ENCODE measurements at regions not wholly inside any gene's neighbourhood (a gene's known extent, or its start where the extent isn't known, plus 50 kb on each side); places are given as distances from the start of the nearest gene placed in this dataset.
"Not testable (repeated sequence)": the region's sequence is repeated elsewhere in the genome, so short reads cannot be mapped to it uniquely, and the experiment has no call there.

DNA sequence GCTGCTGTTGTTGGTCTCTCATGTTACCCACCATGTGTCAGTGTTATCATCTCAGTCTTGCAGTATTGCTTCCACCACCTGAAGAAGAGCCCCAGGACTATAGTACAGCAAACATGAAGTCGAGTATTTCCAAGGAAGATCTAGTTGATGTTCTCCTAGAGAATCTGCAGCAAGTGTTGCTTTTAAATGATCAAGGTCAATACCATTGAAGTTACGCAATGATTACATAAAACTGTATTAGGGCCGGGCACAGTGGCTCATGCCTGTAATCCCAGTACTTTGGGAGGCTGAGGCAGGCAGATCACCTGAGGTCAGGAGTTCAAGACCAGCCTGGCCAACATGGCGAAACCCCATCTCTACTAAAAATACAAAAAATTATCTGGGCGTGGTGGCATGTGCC lies 173.9 kb downstream of the TJP1 start:
- not testable (repeated sequence) for H3K27me3 ChIP-seq (ENCODE audit: control insufficient read depth, insufficient read depth, low read length); H3K4me3 ChIP-seq (ENCODE audit: low read depth, low read length); DNase-seq (ENCODE audit: low read depth); H3K36me3 ChIP-seq (ENCODE audit: control insufficient read depth, insufficient read depth, low read length)
- FAIRE-seq, result peak; percentile 40

GRCh38 chr15:29645841-29646240 lies 176.4 kb downstream of the TJP1 start:
- no peak for TF ChIP-seq CTCF (IDR thresholded peaks at IDR 0.05; ENCODE audit: insufficient read depth, low read length, severe bottlenecking)
- DNase-seq (ENCODE audit: low read depth) (no peak), FAIRE-seq (no peak)
- Histone ChIP-seq H3K36me3 (ENCODE audit: control insufficient read depth, insufficient read depth, low read length) (no peaks in the 10 kb centered on the region), H3K27me3 (ENCODE audit: control insufficient read depth, insufficient read depth, low read length) (no peaks in the 10 kb centered on the region), H3K4me3 (ENCODE audit: low read depth, low read length) (no peak overlapping the region)

DNA sequence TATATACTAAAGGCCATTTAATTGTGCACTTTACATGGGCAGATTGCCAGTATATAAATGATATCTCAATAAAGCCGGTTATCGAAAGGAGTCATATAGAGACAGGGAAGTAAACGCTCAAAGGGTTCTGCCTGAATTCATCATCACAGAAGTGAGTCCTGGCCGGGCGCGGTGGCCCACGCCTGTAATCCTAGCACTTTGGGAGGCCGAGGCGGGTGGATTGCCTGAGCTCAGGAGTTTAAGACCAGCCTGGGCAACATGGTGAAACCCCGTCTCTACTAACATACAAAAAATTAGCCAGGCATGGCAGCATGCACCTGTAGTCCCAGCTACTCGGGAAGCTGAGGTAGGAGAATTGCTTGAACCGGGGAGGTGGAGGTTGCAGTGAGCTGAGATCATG lies 177.9 kb downstream of the TJP1 start:
- H3K36me3 ChIP-seq (ENCODE audit: control insufficient read depth, insufficient read depth, low read length); H3K27me3 ChIP-seq (ENCODE audit: control insufficient read depth, insufficient read depth, low read length); FAIRE-seq; H3K4me3 ChIP-seq (ENCODE audit: low read depth, low read length); DNase-seq (ENCODE audit: low read depth): not testable (repeated sequence)

DNA sequence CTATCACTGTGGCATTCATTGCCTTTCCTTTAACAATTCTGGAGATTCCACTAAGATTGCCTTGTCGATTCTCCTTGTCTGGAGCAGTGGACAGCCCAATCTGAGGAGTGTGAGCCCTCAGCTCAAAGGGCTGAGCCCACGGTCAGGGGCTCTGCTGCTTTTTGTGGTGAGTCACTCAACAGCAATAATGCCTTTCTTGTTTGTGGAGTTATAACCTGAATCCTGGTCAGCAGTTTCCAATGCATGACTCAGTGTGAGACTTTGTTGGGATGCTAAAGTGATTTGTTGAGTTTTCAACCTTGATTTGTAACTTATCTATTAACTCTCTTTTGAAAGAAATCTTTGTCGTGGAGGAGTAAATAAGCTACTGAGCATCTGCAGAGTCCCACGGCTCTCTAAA lies 183.5 kb downstream of the TJP1 start:
- DNase-seq (ENCODE audit: low read depth), result peak; percentile 28
- no peaks in the 10 kb centered on the region for H3K27me3 ChIP-seq (ENCODE audit: control insufficient read depth, insufficient read depth, low read length)
- no peaks in the 10 kb centered on the region for H3K36me3 ChIP-seq (ENCODE audit: control insufficient read depth, insufficient read depth, low read length)
- FAIRE-seq, result no peak
- no peak for TF ChIP-seq CTCF (IDR thresholded peaks at IDR 0.05; ENCODE audit: insufficient read depth, low read length, severe bottlenecking)
- H3K4me3 ChIP-seq (ENCODE audit: low read depth, low read length), result no peak overlapping the region

GRCh38 chr15:29638011-29638410 lies 184.3 kb downstream of the TJP1 start:
- FAIRE-seq, result peak; percentile 88
- no peak for TF ChIP-seq CTCF (IDR thresholded peaks at IDR 0.05; ENCODE audit: insufficient read depth, low read length, severe bottlenecking)
- DNase-seq (ENCODE audit: low read depth), result no peak

DNA sequence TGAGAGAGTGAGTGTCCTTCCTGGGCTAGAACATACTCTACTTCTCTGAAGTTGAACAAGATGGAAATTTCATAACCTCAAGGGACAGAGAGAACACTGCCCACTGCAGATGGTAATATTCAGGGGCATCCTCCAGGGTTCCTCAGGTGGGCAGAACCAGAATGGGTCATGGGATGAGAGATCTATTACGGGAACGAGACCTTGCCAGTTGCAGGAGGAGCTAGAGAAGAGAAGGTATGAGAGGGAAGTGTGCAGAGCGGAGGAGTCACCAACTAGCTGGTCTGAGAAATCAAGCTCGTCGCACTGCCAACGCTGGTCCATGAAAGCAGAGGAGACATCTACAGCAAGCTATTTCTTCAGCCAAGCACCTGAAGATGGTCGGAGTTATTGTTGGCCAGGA lies 184.7 kb downstream of the TJP1 start:
- Histone ChIP-seq H3K36me3 (ENCODE audit: control insufficient read depth, insufficient read depth, low read length) (no peaks in the 10 kb centered on the region), H3K27me3 (ENCODE audit: control insufficient read depth, insufficient read depth, low read length) (no peaks in the 10 kb centered on the region), H3K4me3 (ENCODE audit: low read depth, low read length) (no peak overlapping the region)
- no peak for FAIRE-seq
- no peak for DNase-seq (ENCODE audit: low read depth)
- TF ChIP-seq CTCF (IDR thresholded peaks at IDR 0.05; ENCODE audit: insufficient read depth, low read length, severe bottlenecking), result no peak

More at GRCh38 chr15:29638011-29638410, 184.3 kb downstream of the TJP1 start:
- Histone ChIP-seq H3K4me3 (ENCODE audit: low read depth, low read length) (no peak overlapping the region), H3K36me3 (ENCODE audit: control insufficient read depth, insufficient read depth, low read length) (no peaks in the 10 kb centered on the region), H3K27me3 (ENCODE audit: control insufficient read depth, insufficient read depth, low read length) (no peaks in the 10 kb centered on the region)

- TF ChIP-seq CTCF (IDR thresholded peaks at IDR 0.05; ENCODE audit: insufficient read depth, low read length, severe bottlenecking), result no peak
- no peak for FAIRE-seq
- H3K27me3 ChIP-seq (ENCODE audit: control insufficient read depth, insufficient read depth, low read length), result no peaks in the 10 kb centered on the region
These were observed 185.3 kb downstream of the TJP1 start for GRCh38 chr15:29636921-29637320.

More at GRCh38 chr15:29636921-29637320, 185.3 kb downstream of the TJP1 start:
- no peak overlapping the region for H3K4me3 ChIP-seq (ENCODE audit: low read depth, low read length)
- DNase-seq (ENCODE audit: low read depth), result no peak
- no peaks in the 10 kb centered on the region for H3K36me3 ChIP-seq (ENCODE audit: control insufficient read depth, insufficient read depth, low read length)
